HG02571 (cell line): ENCODE measurements at regions not wholly inside any gene's neighbourhood (a gene's known extent, or its start where the extent isn't known, plus 50 kb on each side); places are given as distances from the start of the nearest gene placed in this dataset.

Source experiments
- ATAC-seq: cut with Tn5 transposase; IDR thresholded peaks from one replicate; pipeline ENCODE4 v1.9.1; 2021; ENCODE audit warnings: mild to moderate bottlenecking, moderate library complexity; ENCODE audit not compliant: unreplicated experiment

GRCh38 chr13:67328895-67329294, 98.8 kb upstream of the PCDH9 start:
- ATAC-seq: no peak

- no peak for ATAC-seq
Measured at GRCh38 chr13:67318860-67319259, 88.7 kb upstream of the PCDH9 start.

- ATAC-seq: no peak
Measured at GRCh38 chr13:67318398-67318797, 88.3 kb upstream of the PCDH9 start.

GRCh38 chr13:67314405-67314804, 84.3 kb upstream of the PCDH9 start:
- no peak for ATAC-seq

- no peak for ATAC-seq
Measured at GRCh38 chr13:67308004-67308772, 78.1 kb upstream of the PCDH9 start.

GRCh38 chr13:67306742-67307141, 76.6 kb upstream of the PCDH9 start:
- no peak for ATAC-seq

- no peak for ATAC-seq
Measured at GRCh38 chr13:67303661-67304333, 73.7 kb upstream of the PCDH9 start.

- no peak for ATAC-seq
Measured at GRCh38 chr13:67299751-67300150, 69.6 kb upstream of the PCDH9 start.

- no peak for ATAC-seq
Measured at GRCh38 chr13:67299072-67299635, 69.0 kb upstream of the PCDH9 start.

GRCh38 chr13:67298297-67298696, 68.2 kb upstream of the PCDH9 start:
- no peak for ATAC-seq

GRCh38 chr13:67296511-67296910, 66.4 kb upstream of the PCDH9 start:
- no peak for ATAC-seq

- no peak for ATAC-seq
Measured at GRCh38 chr13:67292886-67293285, 62.8 kb upstream of the PCDH9 start.

- no peak for ATAC-seq
Measured at GRCh38 chr13:67285611-67286010, 55.5 kb upstream of the PCDH9 start.

GRCh38 chr13:67283637-67284036, 53.5 kb upstream of the PCDH9 start:
- ATAC-seq: no peak

- ATAC-seq: no peak
Measured at GRCh38 chr13:67281466-67281865, 51.3 kb upstream of the PCDH9 start.
